RWPE2 (cell line): ENCODE measurements at regions not wholly inside any gene's neighbourhood (a gene's known extent, or its start where the extent isn't known, plus 50 kb on each side); places are given as distances from the start of the nearest gene placed in this dataset.

ENCODE experiments used
- ATAC-seq: fragments of 200-7000 bp; cut with Tn5 transposase; 3 replicates; pipeline ENCODE4 v1.9.1; 2021; ENCODE audit warnings: low read depth
- DNase-seq: peaks from one replicate; pipeline ENCODE4 v3.0.0-alpha.2; 2020; ENCODE audit warnings: low spot score
- H3K27ac ChIP-seq: fragments of 450-650 bp; 2 replicates; pipeline ENCODE4 v1.5.1; 2017; ENCODE audit warnings: mild to moderate bottlenecking; ENCODE audit not compliant: poor library complexity, severe bottlenecking
- H3K27me3 ChIP-seq: fragments of 250-450 bp; sonication (Bioruptor Pico); 2 replicates; pipeline ENCODE4 v1.5.1; 2021; ENCODE audit warnings: mild to moderate bottlenecking, moderate library complexity; ENCODE audit not compliant: insufficient read depth, poor library complexity, severe bottlenecking
- H3K36me3 ChIP-seq: fragments of 250-450 bp; sonication (Bioruptor Pico); 2 replicates; pipeline ENCODE4 v1.5.1; 2020; ENCODE audit warnings: low read depth, mild to moderate bottlenecking, moderate library complexity
- H3K4me1 ChIP-seq: fragments of 250-450 bp; sonication (Bioruptor Pico); 2 replicates; pipeline ENCODE4 v1.5.1; 2021; ENCODE audit warnings: mild to moderate bottlenecking, moderate library complexity; ENCODE audit not compliant: insufficient read depth, poor library complexity, severe bottlenecking
- H3K4me3 ChIP-seq: fragments of 250-450 bp; sonication (Bioruptor Pico); 2 replicates; pipeline ENCODE4 v1.5.1; 2021; ENCODE audit warnings: mild to moderate bottlenecking, moderate library complexity; ENCODE audit not compliant: severe bottlenecking
- H3K9me3 ChIP-seq: fragments of 250-450 bp; sonication (Bioruptor Pico); 2 replicates; pipeline ENCODE4 v1.5.1; 2021; ENCODE audit warnings: mild to moderate bottlenecking, moderate library complexity; ENCODE audit not compliant: severe bottlenecking
- CTCF ChIP-seq: fragments of 450-650 bp; IDR thresholded peaks from one replicate; pipeline ENCODE4 v1.5.1; 2017; ENCODE audit warnings: mild to moderate bottlenecking, moderate library complexity; ENCODE audit not compliant: poor library complexity, severe bottlenecking

GRCh38 chr4:18529482-18529881 is 507.9 kb upstream of the LCORL start:
- no peak overlapping the region for H3K4me3 ChIP-seq
- no peaks in the 10 kb centered on the region for H3K9me3 ChIP-seq
- no peak for DNase-seq

GRCh38 chr4:18524667-18525066 is 503.1 kb upstream of the LCORL start:
- Histone ChIP-seq H3K36me3 (no peaks in the 10 kb centered on the region), H3K27me3 (no peaks in the 10 kb centered on the region), H3K9me3 (no peaks in the 10 kb centered on the region), H3K4me1 (no peaks in the 10 kb centered on the region), H3K4me3 (no peak overlapping the region), H3K27ac (no peak overlapping the region)
- TF ChIP-seq CTCF: no peak
- DNase-seq (no peak), ATAC-seq (no peak)

More at GRCh38 chr4:18529482-18529881, 507.9 kb upstream of the LCORL start:
- Histone ChIP-seq H3K36me3 (no peaks in the 10 kb centered on the region), H3K27ac (no peak overlapping the region), H3K27me3 (no peaks in the 10 kb centered on the region), H3K4me1 (no peaks in the 10 kb centered on the region)
- TF ChIP-seq CTCF: no peak
- ATAC-seq: no peak

- DNase-seq (no peak), ATAC-seq (no peak)
- Histone ChIP-seq H3K4me1 (no peaks in the 10 kb centered on the region), H3K9me3 (no peaks in the 10 kb centered on the region), H3K36me3 (no peaks in the 10 kb centered on the region), H3K27ac (no peak overlapping the region), H3K27me3 (no peaks in the 10 kb centered on the region), H3K4me3 (no peak overlapping the region)
- TF ChIP-seq CTCF: no peak
These were observed 496.5 kb upstream of the LCORL start for GRCh38 chr4:18518098-18518497.

- no peak for ATAC-seq
- Histone ChIP-seq H3K27me3 (no peaks in the 10 kb centered on the region), H3K9me3 (no peaks in the 10 kb centered on the region), H3K36me3 (no peaks in the 10 kb centered on the region), H3K4me3 (no peak overlapping the region), H3K4me1 (no peaks in the 10 kb centered on the region), H3K27ac (no peak overlapping the region)
- TF ChIP-seq CTCF: no peak
- no peak for DNase-seq
These were observed 492.3 kb upstream of the LCORL start for GRCh38 chr4:18513861-18514260.

GRCh38 chr4:18512718-18513117 is 491.2 kb upstream of the LCORL start:
- no peak overlapping the region for H3K27ac ChIP-seq
- no peaks in the 10 kb centered on the region for H3K27me3 ChIP-seq
- no peak for TF ChIP-seq CTCF
- no peaks in the 10 kb centered on the region for H3K9me3 ChIP-seq
- no peak overlapping the region for H3K4me3 ChIP-seq
- no peaks in the 10 kb centered on the region for H3K36me3 ChIP-seq
- ATAC-seq (no peak), DNase-seq (no peak)
- H3K4me1 ChIP-seq: no peaks in the 10 kb centered on the region
